NK-92 treated with Interleukin-12 subunit alpha and Interleukin-12 subunit beta, amount 100 ng/mL, for 24 hours (cell line): ENCODE measurements at regions not wholly inside any gene's neighbourhood (a gene's known extent, or its start where the extent isn't known, plus 50 kb on each side); places are given as distances from the start of the nearest gene placed in this dataset.

Experiments
- DNase-seq: peaks from one replicate; lab custom pipeline; 2025; lab: John Stamatoyannopoulos, UW

DNA sequence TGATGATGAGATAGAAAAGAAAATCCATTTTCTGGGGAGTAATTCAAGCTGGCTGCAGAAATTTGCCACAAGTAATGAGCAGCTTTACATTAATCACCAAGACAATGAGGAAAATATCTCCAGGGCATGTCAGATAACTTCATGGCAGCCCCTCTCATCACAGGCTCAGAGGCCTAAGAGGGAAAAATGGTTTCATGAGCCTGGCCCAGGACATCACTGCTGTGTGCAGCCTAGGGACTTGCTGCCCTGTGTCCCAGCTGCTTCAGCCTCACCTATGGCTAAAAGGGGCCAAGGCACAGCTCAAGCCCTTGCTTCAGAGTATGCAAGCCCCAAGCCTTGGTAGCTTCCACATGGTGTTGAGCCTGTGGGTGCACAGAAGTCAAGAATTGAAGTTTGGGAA is 161.7 kb downstream of the OPA1 start:
- no peak for DNase-seq

DNA sequence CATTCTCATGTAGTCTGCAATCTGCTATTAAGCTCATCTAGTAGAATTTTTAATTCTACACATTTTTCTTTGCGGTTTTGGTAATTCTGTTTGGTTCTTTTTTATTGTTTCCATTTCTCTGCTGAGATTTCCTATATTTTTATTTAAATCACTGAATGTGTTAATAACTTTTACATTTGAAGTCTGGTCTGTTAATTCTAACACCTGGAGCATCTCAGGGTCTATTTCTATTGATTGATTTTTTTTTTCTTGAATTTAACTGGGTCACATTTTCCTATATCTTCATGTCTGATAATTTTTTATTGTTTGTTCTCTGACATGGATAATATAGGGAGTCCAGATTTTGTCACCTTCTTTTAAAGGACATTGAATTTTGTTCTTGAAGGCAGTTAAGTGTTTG is 163.5 kb downstream of the OPA1 start:
- DNase-seq, result no peak

DNA sequence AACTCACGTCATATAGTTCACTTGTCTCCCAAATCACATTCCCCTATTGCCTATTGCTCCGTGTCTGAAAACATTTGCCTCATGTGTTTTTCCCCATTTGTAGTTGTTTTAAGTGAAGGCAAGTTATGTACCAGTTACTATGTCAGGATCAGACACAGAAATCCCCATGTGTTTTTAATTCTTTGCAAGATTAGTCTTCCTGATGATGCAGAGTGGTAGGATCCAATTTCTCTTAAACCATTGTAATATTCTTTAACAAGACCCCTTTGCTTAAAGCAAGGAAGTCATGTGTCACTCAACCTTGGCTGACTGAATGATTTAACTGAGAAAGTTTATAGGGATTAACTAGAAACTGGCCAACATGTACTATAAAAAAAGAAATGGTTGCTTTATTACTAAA is 164.4 kb downstream of the OPA1 start:
- DNase-seq, result no peak

DNA sequence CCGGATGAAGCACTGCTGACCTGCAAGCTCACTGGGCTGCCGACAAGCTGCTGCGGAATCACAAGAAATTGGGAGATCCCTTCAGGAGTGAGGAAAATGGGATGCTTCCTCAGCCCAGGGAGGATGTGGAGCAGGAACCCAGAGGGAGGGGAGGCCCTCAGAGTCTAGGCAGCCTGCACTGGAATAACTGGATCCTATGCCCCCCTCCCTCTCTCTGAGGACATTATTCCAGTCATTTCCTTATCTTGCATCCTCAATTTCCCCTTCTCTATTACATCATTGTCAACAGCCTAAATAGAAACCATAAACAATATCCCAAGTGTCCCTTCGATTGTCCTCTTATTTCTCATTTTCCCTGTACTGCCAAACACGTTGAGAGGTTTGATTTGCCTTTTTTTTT is 169.0 kb downstream of the OPA1 start:
- no peak for DNase-seq

GRCh38 chr3:193762657-193763056 is 169.6 kb downstream of the OPA1 start:
- DNase-seq, result no peak

DNA sequence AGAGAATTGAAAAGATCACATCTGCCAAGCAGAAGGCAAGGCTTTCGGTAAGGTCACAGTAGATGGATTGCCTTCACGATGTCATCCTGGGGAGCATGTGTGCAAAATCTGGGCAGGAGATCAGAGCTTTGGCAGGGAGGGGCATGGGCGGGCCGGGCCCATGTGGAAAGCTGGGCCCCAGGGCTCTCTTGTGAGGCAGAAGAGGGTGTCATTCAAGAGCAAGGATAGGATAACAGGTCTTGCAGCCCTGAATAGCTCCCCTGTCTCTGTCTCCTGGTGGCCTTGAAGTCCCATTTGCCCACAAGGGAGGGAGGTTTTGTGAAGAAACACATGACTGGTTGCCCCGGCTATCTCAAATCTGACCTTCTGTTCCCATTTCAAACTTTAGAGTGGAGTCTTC is 172.0 kb downstream of the OPA1 start:
- DNase-seq, result no peak

GRCh38 chr3:193767353-193768069 is 174.5 kb downstream of the OPA1 start:
- no peak for DNase-seq

DNA sequence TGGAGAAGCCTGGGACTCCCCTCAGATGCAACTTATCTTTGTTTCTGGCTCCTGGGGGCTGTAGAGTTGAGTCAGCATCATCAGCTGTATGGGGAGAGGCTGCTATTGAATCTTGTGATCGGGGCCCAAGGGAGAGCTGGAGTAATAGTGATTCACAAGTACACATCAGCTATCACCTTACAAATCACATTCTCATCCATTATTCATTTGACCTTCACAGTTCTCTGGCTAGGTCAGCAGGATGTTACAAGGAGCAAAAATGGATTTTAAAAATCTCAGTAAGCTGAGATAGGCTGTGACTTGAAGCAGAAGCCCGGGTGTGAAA is 175.0 kb downstream of the OPA1 start:
- no peak for DNase-seq

- DNase-seq, result no peak
Observed at GRCh38 chr3:193769437-193769836, 176.4 kb downstream of the OPA1 start.

GRCh38 chr3:193771011-193771652 is 178.1 kb downstream of the OPA1 start:
- no peak for DNase-seq

- DNase-seq, result no peak
Observed at GRCh38 chr3:193771653-193772421, 178.8 kb downstream of the OPA1 start.

DNA sequence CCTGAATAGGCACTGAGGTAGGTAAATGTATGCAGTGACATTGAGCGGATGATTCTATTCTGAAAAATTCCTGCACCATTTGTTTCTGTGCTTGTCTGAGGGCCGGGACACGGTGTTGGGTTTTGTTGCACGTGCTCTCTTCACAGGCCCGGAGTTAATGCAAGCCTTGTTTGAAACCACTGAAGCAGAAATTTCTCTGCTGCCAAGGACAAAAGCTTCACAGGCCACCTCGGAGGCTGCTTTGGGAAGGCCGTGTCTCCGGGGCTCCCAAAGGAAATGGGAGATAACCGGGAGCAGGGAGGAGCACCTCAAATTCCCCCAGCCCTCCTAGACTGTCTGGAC is 179.4 kb downstream of the OPA1 start:
- no peak for DNase-seq

- DNase-seq, result no peak
Observed at GRCh38 chr3:193773266-193774220, 180.5 kb downstream of the OPA1 start.

DNA sequence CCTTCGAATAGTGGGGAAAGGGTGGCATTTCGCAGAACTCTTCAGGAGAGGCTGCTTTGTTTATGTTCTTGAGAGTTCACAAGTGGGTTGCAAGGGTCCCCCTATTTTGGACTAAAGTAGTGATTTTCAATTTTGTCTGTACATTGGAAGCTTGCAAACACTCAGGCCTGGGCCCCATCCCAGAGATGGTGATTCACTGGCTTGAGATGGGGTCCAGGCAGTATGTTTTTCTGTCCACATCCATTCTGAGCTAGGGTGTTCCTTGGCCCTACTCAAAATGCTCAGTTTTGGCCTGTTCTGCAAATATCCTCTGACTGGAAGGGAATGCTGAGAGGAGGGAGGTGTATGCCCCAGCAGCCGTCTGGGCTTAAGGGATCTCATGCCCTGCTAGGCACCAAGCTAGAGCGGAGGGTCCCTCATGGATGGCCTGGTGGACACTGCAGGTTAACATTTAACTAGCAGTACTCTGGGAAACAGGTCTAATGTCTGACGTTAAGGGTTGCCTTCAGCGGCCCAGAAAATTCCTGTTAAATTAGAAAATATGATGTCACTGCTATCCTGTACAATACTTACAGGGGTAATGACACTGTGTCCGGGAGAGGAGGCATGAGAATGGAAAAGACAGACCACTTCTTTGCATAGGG is 181.4 kb downstream of the OPA1 start:
- DNase-seq, result no peak

DNA sequence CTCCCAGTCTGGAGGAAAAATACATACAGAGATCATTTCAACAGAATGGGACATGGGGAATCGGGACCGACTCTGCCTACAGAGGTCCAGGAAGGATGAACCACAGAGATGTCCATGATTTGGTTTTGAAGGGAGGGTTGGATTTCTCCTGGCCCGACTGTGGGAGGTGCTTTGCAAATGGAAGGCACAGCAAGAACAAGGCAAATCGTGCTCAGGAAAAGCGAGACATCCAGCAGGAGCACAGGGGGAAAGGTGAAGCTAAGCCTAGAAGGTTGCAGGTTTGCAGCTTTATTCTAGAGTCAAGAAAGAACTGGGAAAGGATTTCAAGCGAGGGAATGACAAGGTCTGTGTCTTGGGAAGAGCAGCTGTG is 181.9 kb downstream of the OPA1 start:
- DNase-seq, result no peak

- no peak for DNase-seq
Observed at GRCh38 chr3:193775421-193776077, 182.5 kb downstream of the OPA1 start.

DNA sequence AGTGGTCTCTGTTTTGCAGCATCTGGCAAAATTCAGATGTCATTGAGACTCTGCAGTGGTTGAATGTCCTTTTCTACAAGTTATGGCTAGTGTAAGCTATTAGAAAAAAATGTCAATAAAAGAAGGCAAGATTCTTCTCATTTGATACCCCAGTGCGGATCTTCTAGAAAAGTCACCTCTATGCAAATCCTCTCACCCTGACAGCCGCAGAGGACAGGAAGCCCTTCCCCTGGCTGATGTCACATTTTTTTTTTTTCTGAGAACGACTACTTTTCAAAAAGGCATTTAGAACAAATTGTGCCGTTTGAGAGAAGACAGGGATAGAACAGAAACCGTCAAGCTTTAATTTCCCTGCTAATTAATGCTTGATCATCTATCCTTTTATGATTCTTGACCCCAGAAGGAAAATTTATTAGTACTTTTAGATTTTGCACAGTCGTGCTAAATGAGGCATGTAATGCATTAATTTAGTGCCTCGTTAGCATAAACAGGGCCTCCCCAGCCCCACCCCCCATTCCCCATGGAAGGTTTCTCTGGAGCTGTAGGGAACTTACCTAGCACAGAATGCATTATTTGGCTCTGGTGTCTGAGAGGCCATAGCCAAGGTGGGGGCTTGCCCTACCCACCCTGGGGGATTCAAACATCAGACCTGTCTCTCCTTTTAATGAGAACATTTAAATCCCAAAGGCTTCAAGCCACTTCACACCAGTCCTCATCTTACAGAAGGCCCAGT is 183.8 kb downstream of the OPA1 start:
- no peak for DNase-seq

DNA sequence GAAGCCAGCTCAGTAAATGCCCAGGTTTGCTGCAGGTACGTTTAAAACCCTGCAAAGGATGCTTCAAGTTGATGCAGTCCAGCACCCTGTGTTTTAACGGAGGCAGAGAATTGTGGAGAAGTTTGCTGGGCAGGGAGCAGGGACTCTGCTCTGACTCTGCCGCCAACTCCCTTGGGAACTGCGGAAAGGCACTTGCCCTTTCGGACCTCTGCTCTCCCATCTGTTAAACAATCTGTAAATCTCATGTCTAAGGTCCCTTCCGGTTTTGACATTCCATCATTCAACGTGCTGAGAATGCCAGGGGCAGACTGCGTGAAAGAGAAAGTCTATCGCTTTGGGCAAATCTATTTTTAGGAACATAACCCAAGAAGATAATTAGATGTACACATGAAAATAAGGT is 184.5 kb downstream of the OPA1 start:
- DNase-seq, result no peak

GRCh38 chr3:193778676-193779075 is 185.7 kb downstream of the OPA1 start:
- no peak for DNase-seq

DNA sequence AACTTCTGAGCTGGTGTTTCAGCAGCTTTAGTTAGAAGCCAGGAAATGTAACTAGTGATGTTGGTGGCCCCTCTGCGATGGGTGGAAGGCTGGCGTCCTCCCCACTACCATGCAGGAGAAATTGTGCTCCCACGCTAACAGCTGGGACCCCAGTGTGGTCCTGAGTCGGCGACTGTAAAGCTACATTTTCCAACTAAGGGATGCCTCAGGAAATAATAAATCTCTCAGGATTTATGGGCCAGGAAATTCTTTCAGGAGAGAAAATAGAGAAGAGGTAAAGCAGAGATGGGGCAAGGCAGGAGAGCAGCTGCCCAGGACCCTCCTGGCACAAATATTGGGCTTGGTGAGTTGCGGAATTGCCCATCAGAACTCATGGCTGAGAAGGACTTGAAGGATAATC is 186.9 kb downstream of the OPA1 start:
- DNase-seq, result no peak

GRCh38 chr3:193780397-193780796 is 187.4 kb downstream of the OPA1 start:
- no peak for DNase-seq
